ENCODE measurements at regions not wholly inside any gene's neighbourhood (a gene's known extent, or its start where the extent isn't known, plus 50 kb on each side); places are given as distances from the start of the nearest gene placed in this dataset.

DNA sequence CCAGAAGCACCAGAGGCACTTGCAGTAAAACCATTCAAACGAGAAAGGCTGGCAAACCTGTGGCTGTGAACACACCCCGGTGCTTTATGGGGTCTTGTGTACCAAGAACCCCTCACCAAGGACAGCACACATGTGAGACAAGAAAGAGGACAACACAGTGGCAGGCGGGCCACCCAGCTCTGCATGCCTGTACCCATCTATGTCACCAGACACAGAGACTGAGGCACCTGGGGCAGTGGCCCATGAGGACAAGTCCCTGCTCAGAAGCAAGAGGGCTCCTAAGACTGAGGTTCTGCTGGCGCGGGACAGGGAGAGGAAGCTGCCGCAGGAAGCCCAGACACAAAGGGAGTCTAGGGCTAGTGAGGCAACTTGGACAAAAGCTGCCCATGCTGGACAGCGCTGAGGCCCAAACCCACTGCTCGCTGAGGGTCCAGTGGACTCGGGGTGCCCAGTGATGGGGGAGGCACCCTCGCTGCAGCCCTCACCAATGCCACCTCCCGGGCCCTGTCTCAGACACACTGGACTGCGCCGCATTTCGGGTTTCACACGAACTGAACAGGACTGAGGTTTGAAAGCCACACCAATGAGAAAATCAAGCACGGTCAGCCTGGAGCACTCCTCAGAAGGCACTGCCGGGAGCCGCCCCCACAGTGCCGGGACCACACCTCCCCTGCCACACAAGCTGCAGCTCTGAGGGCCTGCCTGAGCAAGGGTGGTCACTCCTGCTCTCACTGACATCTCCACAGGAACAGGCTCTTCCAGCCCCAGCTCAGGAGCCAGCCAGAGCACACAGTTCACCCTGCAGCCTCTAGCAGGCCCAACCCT is 232.7 kb downstream of the TUBA3C start:
- no peak overlapping the region for H3K27ac ChIP-seq

DNA sequence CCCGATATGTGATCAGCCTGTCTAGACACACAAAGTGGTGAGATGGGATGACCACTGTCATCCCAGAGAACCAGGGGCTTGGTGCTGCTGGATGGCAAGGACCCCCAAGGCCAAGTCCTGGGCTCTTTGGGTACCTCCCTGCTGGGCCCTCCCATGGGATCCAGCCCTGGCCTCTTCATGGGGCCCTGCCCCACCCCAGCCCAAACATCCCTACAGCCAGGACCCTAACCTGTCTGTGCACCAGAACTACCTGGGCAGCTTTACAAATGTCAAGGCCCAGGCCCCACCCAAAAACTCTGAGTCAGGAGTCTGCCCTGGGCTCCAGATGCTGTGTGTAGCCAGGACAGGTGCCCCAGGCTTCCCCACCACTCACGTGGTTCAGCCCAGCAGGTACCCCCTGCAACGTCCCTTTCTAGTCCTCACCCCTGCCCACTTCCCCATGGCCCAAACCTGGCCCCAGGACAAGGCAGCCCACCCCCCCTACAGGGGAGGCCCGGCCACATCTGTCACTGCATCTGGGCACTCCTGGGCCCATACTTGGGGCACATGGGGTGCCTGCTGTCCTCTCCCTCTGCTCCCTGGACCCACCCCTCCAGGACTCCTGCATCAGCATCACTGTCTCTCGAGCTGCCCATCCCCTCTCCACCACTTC is 233.5 kb downstream of the TUBA3C start:
- TF ChIP-seq, protein P1, sequence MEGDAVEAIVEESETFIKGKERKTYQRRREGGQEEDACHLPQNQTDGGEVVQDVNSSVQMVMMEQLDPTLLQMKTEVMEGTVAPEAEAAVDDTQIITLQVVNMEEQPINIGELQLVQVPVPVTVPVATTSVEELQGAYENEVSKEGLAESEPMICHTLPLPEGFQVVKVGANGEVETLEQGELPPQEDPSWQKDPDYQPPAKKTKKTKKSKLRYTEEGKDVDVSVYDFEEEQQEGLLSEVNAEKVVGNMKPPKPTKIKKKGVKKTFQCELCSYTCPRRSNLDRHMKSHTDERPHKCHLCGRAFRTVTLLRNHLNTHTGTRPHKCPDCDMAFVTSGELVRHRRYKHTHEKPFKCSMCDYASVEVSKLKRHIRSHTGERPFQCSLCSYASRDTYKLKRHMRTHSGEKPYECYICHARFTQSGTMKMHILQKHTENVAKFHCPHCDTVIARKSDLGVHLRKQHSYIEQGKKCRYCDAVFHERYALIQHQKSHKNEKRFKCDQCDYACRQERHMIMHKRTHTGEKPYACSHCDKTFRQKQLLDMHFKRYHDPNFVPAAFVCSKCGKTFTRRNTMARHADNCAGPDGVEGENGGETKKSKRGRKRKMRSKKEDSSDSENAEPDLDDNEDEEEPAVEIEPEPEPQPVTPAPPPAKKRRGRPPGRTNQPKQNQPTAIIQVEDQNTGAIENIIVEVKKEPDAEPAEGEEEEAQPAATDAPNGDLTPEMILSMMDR (conservative IDR thresholded peaks at IDR 0.05): no peak
- TF ChIP-seq ZFX (IDR thresholded peaks at IDR 0.05): no peak
- no peak overlapping the region for H3K27ac ChIP-seq

More for the DNA sequence above, 232.7 kb downstream of the TUBA3C start:
- TF ChIP-seq ZFX (IDR thresholded peaks at IDR 0.05): no peak
- TF ChIP-seq, protein P1 (conservative IDR thresholded peaks at IDR 0.05): no peak

DNA sequence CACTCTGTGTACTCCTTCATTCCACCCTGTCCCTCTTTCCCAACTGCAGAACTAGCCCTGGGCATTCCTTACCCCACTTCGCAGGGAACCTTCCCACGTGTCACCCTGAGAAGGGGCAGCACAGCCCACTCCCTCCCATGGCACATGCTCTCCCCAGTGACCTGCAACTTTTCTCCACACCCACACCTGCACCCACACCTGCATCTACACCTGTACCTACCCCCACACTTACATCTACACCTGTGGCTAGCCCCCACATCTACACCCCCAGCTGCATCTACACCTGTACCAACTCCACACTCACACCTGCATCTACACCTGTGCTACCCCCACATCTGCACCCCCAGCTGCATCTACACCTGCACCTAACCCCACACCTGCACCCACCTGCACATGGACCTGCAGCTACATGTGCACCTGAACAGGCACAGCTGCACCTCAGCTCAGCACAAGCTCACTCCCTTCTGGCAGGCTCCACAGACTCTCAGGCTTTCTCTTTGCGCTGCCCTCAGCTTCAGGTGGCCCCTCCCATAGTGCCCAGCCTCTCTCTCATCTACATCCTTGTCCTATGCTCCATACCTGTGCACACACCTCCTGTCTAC is 234.1 kb downstream of the TUBA3C start:
- H3K27ac ChIP-seq: no peak overlapping the region
- TF ChIP-seq, protein P1 (conservative IDR thresholded peaks at IDR 0.05): no peak
- TF ChIP-seq ZFX (IDR thresholded peaks at IDR 0.05): no peak

DNA sequence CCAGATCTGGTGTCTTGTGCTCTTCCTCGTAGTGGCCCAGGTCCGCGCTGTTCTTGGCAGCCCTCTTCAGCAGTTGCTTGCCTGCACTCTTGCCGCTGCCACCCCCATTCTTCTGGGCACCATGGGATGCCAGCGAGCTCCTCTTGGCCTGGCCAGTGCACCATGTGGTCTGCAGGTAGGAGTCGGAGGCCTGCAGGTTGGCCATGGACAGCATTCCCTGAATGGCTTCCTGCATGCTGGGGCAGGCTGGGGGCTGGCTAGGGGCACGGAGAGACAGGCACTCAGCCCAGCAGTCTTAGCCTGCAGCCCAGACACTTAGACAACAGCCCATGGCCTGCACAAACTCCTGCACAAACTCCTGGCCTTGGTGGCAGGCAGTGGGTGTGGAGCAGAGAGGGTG is 234.9 kb downstream of the TUBA3C start:
- H3K27ac ChIP-seq: no peak overlapping the region
- TF ChIP-seq, protein P1 (conservative IDR thresholded peaks at IDR 0.05): no peak
- TF ChIP-seq ZFX (IDR thresholded peaks at IDR 0.05): no peak

DNA sequence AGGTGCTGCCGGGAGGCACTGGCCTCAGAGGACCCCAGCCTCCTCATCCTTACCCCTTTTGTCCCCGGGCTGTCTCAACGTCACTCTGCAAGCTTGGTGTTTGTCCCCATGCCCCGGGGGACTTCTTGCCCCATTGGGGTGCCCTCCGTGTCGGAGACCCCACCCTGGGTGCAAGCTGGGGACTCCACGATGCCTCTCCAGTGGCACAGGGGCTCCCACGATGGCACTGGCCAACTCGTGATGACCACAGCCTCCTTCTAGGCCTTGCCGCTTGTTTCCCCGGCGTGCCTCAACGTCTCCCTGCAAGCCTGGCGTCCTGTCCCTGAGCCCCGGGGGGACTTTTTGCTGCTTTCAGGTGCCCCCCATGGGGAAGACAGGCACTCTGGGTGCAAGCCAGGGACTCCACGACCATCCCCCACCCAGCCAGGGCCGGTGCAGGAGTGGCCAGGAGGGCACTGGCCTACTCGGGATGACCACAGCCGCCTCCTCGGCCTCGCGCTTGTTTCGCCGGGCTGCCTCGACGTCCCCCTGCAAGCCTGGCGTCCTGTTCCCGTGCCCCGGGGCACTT is 237.0 kb downstream of the TUBA3C start:
- TF ChIP-seq, protein P1 (conservative IDR thresholded peaks at IDR 0.05): no peak
- TF ChIP-seq ZFX (IDR thresholded peaks at IDR 0.05): no peak

DNA sequence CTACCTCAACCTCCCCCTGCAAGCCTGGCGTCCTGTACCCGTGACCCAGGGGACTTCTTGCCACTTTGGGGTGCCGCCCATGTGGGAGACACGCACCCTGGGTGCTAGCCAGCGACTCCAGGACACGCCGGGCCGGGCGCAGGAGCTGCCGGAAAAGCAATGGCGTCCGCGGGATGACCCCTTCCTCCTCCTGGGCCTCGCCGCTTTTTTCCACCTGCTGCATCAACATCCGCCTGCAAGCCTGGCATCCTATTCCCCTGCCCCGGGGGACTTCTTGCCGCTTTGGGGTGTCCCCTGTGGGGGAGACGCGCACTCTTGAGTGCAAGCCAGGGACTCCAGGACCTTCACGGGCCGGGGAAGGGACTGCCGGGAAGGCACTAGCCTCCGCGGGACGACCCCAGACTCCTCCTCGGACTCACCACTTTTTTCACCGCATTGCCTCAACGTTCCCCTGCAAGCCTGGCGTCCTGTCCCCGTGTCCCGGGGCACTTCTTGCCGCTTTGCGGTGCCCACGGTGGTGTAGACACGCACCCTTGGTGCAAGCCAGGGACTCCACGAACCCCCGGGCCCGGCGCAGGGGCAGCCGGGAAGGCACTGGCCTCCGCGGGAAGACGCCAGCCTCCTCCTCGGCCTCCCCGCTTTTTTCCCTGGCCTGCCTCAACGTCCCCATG is 237.8 kb downstream of the TUBA3C start:
- TF ChIP-seq, protein P1 (conservative IDR thresholded peaks at IDR 0.05): no peak
- TF ChIP-seq ZFX (IDR thresholded peaks at IDR 0.05): no peak

More for the DNA sequence above, 237.0 kb downstream of the TUBA3C start:
- H3K27ac ChIP-seq: no peak overlapping the region

More for the DNA sequence above, 237.8 kb downstream of the TUBA3C start:
- H3K27ac ChIP-seq: no peak overlapping the region
